PC-9 (cell line): ENCODE measurements at regions not wholly inside any gene's neighbourhood (a gene's known extent, or its start where the extent isn't known, plus 50 kb on each side); places are given as distances from the start of the nearest gene placed in this dataset.

ENCODE experiments used
- BruUV-seq: library from RNA; stranded (reverse); fragments of 400-500 nt; replicated peaks from 2 replicates; lab custom pipeline; 2021; lab: Mats Ljungman, UMichigan
- CTCF ChIA-PET: fragments of 300-600 bp; sonication (Branson Sonifier 250); formaldehyde crosslinking; loops from one replicate; lab custom pipeline; 2022; ENCODE audit warnings: antibody characterized with exemption; lab: Charles Lee
- POLR2A ChIA-PET: fragments of 300-600 bp; sonication (Branson Sonifier 250); formaldehyde crosslinking; loops from one replicate; lab custom pipeline; 2022; ENCODE audit warnings: antibody characterized with exemption; ENCODE audit not compliant: unreplicated experiment; lab: Charles Lee
- DNase-seq, 2 experiments: peaks; one replicate each; pipeline versions ENCODE4 v3.0.0 to v3.0.0-alpha.2; 2015 to 2022; ENCODE audit warnings: mixed read lengths in 1 of 2
- H2AFZ ChIP-seq: fragments of 200-600 bp; sonication (generic); 2 replicates; pipeline ENCODE4 v1.8.1; 2017; ENCODE audit warnings: antibody characterized with exemption
- H3F3A ChIP-seq: fragments of 200-600 bp; sonication (generic); 2 replicates; pipeline ENCODE4 v1.8.1; 2017; ENCODE audit warnings: antibody characterized with exemption, mild to moderate bottlenecking, low read depth; ENCODE audit not compliant: insufficient read depth
- H3K27ac ChIP-seq: fragments of 200-600 bp; sonication (generic); 2 replicates; pipeline ENCODE4 v1.6.1; 2016; ENCODE audit warnings: mixed run types
- H3K27me3 ChIP-seq: fragments of 200-600 bp; sonication (generic); 2 replicates; pipeline ENCODE4 v1.6.1; 2016; ENCODE audit warnings: low read depth, mixed run types; ENCODE audit not compliant: insufficient read depth
- H3K36me3 ChIP-seq: fragments of 200-600 bp; sonication (generic); 2 replicates; pipeline ENCODE4 v1.6.1; 2016; ENCODE audit warnings: low read depth, mixed run types
- H3K4me1 ChIP-seq: fragments of 200-600 bp; sonication (generic); replicated peaks from 2 replicates; pipeline ENCODE4 v1.6.1; 2016; ENCODE audit warnings: mixed run types; ENCODE audit not compliant: insufficient read depth
- H3K4me2 ChIP-seq: fragments of 200-600 bp; sonication (generic); 2 replicates; pipeline ENCODE4 v1.6.1; 2017; ENCODE audit warnings: mixed run types
- H3K4me3 ChIP-seq: fragments of 200-600 bp; sonication (generic); 2 replicates; pipeline ENCODE4 v1.6.1; 2016; ENCODE audit warnings: mixed run types
- H3K79me2 ChIP-seq: fragments of 200-600 bp; sonication (generic); 2 replicates; pipeline ENCODE4 v1.6.1; 2017; ENCODE audit warnings: low read depth, mixed run types
- H3K9me2 ChIP-seq: fragments of 200-600 bp; sonication (generic); 2 replicates; pipeline ENCODE4 v1.8.1; 2017; ENCODE audit warnings: mild to moderate bottlenecking; ENCODE audit not compliant: insufficient read depth
- H3K9me3 ChIP-seq: fragments of 200-600 bp; sonication (generic); 2 replicates; pipeline ENCODE4 v1.8.1; 2016; ENCODE audit warnings: low read depth; ENCODE audit not compliant: insufficient read depth
- H4K20me1 ChIP-seq: fragments of 200-600 bp; sonication (generic); 2 replicates; pipeline ENCODE4 v1.8.1; 2017; ENCODE audit not compliant: insufficient read depth
- CTCF ChIP-seq: fragments of 200-600 bp; sonication (generic); conservative IDR thresholded peaks from 2 replicates; pipeline ENCODE4 v1.6.1; 2017; ENCODE audit warnings: mixed run types, antibody characterized with exemption, mild to moderate bottlenecking, moderate library complexity
- EZH2 ChIP-seq: fragments of 200-600 bp; sonication (generic); IDR thresholded peaks from 2 replicates; pipeline ENCODE4 v1.8.0; 2017; ENCODE audit warnings: antibody characterized with exemption, low read depth
- intact Hi-C: fragments of 100-400 bp; cut with micrococcal nuclease; formaldehyde crosslinking; loops from one replicate; pipeline ENCODE4 v1.10.0; 2022; ENCODE audit not compliant: unreplicated experiment

- no TSS peak for BruUV-seq
- H3K9me3 ChIP-seq: no peaks in the 10 kb centered on the region
- H3K4me1 ChIP-seq: peaks cover 16% of the 10 kb centered on the region
- ChIA-PET CTCF (interaction anchor here (0.6 to 2.8 kb wide), 21 partner anchors 22 to 1106 kb away, joined by 3 to 104 read pairs (median 4); partner anchors contain the start of genes DAB2 and FYB1), POLR2A (interaction anchor here (0.6 to 1.6 kb wide), 6 partner anchors 123 to 1828 kb away, joined by 3 to 17 read pairs (median 3); partner anchors contain the start of gene DAB2)
- H3K36me3 ChIP-seq: no peaks in the 10 kb centered on the region
- no peaks in the 10 kb centered on the region for H3K27me3 ChIP-seq
- no peaks in the 10 kb centered on the region for H3K79me2 ChIP-seq
- peak overlapping the region; percentile 54 for H3K4me2 ChIP-seq
- no peak overlapping the region for H3K4me3 ChIP-seq
- intact Hi-C loops: loop anchor here (1.0 to 2.0 kb wide), 6 partner anchors 123 to 553 kb away; partner anchors contain the start of genes DAB2 and FYB1
- TF ChIP-seq CTCF: peak; percentile 95
- TF ChIP-seq EZH2: no peak
- H3K9me2 ChIP-seq: 0 out of 2 replicates have a peak, but pooled peaks cover 5% of the 10 kb centered on the region
- no peaks in the 10 kb centered on the region for H4K20me1 ChIP-seq
- H3F3A ChIP-seq: no peaks in the 10 kb centered on the region
- peak overlapping the region; percentile 29 for H2AFZ ChIP-seq
- H3K27ac ChIP-seq: no peak overlapping the region
- peak; percentile 50 for DNase-seq
Observed at GRCh38 chr5:39547553-39548154, 122.9 kb upstream of the DAB2 start.

GRCh38 chr5:39544941-39545340 is 120.2 kb upstream of the DAB2 start:
- no peak overlapping the region for H2AFZ ChIP-seq
- no peaks in the 10 kb centered on the region for H4K20me1 ChIP-seq
- H3K27ac ChIP-seq: no peak overlapping the region
- H3K4me1 ChIP-seq: peaks cover 17% of the 10 kb centered on the region
- no peak for TF ChIP-seq EZH2
- TF ChIP-seq CTCF: no peak
- no peaks in the 10 kb centered on the region for H3K27me3 ChIP-seq
- H3K36me3 ChIP-seq: no peaks in the 10 kb centered on the region
- ChIA-PET POLR2A (no interaction called here), CTCF (interaction anchor here (4.2 kb wide), 1 partner anchor 169 kb away, joined by 29 read pairs; no protein-coding TSS in a partner anchor)
- BruUV-seq: no TSS peak
- no peak for DNase-seq
- H3F3A ChIP-seq: no peaks in the 10 kb centered on the region
- intact Hi-C loops: no loop called here
- H3K4me2 ChIP-seq: no peak overlapping the region
- H3K9me2 ChIP-seq: 0 out of 2 replicates have a peak, but pooled peaks cover 5% of the 10 kb centered on the region
- H3K79me2 ChIP-seq: no peaks in the 10 kb centered on the region
- H3K9me3 ChIP-seq: no peaks in the 10 kb centered on the region
- no peak overlapping the region for H3K4me3 ChIP-seq

GRCh38 chr5:39543335-39543734 is 118.6 kb upstream of the DAB2 start:
- peak overlapping the region; percentile 12; the same call in 1 of the 2 replicates for H3K27ac ChIP-seq
- H3K4me2 ChIP-seq: no peak overlapping the region
- no peaks in the 10 kb centered on the region for H3K79me2 ChIP-seq
- H3K27me3 ChIP-seq: no peaks in the 10 kb centered on the region
- H3K36me3 ChIP-seq: no peaks in the 10 kb centered on the region
- intact Hi-C loops: loop anchor here (2.0 kb wide), 1 partner anchor 31 kb away; no protein-coding TSS in a partner anchor
- H2AFZ ChIP-seq: 0 out of 2 replicates have a peak overlapping the region, but pooled peaks have one; percentile 6
- H3K4me1 ChIP-seq: peaks cover 17% of the 10 kb centered on the region
- peak; percentile 27 to 61 for DNase-seq
- no peaks in the 10 kb centered on the region for H3F3A ChIP-seq
- ChIA-PET POLR2A (interaction anchor here (0.5 to 1.2 kb wide), 9 partner anchors 70 to 883 kb away, joined by 3 to 23 read pairs (median 4); partner anchors contain the start of gene DAB2), CTCF (interaction anchor here (0.9 to 4.2 kb wide), 4 partner anchors 41 to 167 kb away, joined by 3 to 29 read pairs (median 8); partner anchors contain the start of gene DAB2)
- no TSS peak for BruUV-seq
- TF ChIP-seq EZH2 (no peak), CTCF (no peak)
- H3K4me3 ChIP-seq: no peak overlapping the region
- no peaks in the 10 kb centered on the region for H4K20me1 ChIP-seq
- H3K9me2 ChIP-seq: 0 out of 2 replicates have a peak, but pooled peaks cover 5% of the 10 kb centered on the region
- no peaks in the 10 kb centered on the region for H3K9me3 ChIP-seq
